HEK293T (cell line): ENCODE measurements at regions not wholly inside any gene's neighbourhood (a gene's known extent, or its start where the extent isn't known, plus 50 kb on each side); places are given as distances from the start of the nearest gene placed in this dataset.

Experiments
- CTCF ChIA-PET: fragments of 350-600 bp; formaldehyde crosslinking; extraction: SDS; loops from one replicate; lab custom pipeline; 2021; ENCODE audit warnings: antibody characterized with exemption, inconsistent platforms; lab: Yijun Ruan, JAX
- POLR2A ChIA-PET: fragments of 350-600 bp; formaldehyde crosslinking; extraction: SDS; loops from one replicate; lab custom pipeline; 2020; ENCODE audit warnings: antibody characterized with exemption, inconsistent platforms; lab: Yijun Ruan, JAX
- DNase-seq: peaks from one replicate; pipeline ENCODE4 v3.0.0; 2012; ENCODE audit warnings: mixed read lengths; ENCODE audit errors: extremely low spot score
- ARNT ChIP-seq: fragments of 450-650 bp; IDR thresholded peaks from 2 replicates; pipeline ENCODE4 v1.6.1; 2017; ENCODE audit warnings: mild to moderate bottlenecking
- BHLHE40 ChIP-seq: fragments of 450-650 bp; IDR thresholded peaks from 2 replicates; pipeline ENCODE4 v1.6.1; 2016; ENCODE audit warnings: mild to moderate bottlenecking, moderate library complexity, borderline replicate concordance
- CTBP1 ChIP-seq: fragments of 450-650 bp; IDR thresholded peaks from 2 replicates; pipeline ENCODE4 v1.6.1; 2016; ENCODE audit warnings: borderline replicate concordance
- ELF4 ChIP-seq: fragments of 450-650 bp; IDR thresholded peaks from 2 replicates; pipeline ENCODE4 v1.6.1; 2017; ENCODE audit warnings: antibody characterized with exemption
- FOXA1 ChIP-seq: fragments of 450-650 bp; IDR thresholded peaks from 2 replicates; pipeline ENCODE4 v1.6.1; 2016; ENCODE audit warnings: mild to moderate bottlenecking
- FOXK2 ChIP-seq: fragments of 450-650 bp; IDR thresholded peaks from 2 replicates; pipeline ENCODE4 v1.6.1; 2016; ENCODE audit warnings: mild to moderate bottlenecking
- FOXM1 ChIP-seq: fragments of 450-650 bp; IDR thresholded peaks from 2 replicates; pipeline ENCODE4 v1.6.1; 2017; ENCODE audit warnings: mild to moderate bottlenecking, borderline replicate concordance
- HDGF ChIP-seq: fragments of 450-650 bp; IDR thresholded peaks from 2 replicates; pipeline ENCODE4 v1.6.1; 2017; ENCODE audit warnings: antibody characterized with exemption, borderline replicate concordance
- L3MBTL2 ChIP-seq: fragments of 450-650 bp; conservative IDR thresholded peaks from 2 replicates; pipeline ENCODE4 v1.6.1; 2016; ENCODE audit warnings: mild to moderate bottlenecking
- LEF1 ChIP-seq: fragments of 450-650 bp; IDR thresholded peaks from 2 replicates; pipeline ENCODE4 v1.6.1; 2017; ENCODE audit warnings: mild to moderate bottlenecking, borderline replicate concordance
- NFRKB ChIP-seq: fragments of 450-650 bp; IDR thresholded peaks from 2 replicates; pipeline ENCODE4 v1.6.1; 2016; ENCODE audit warnings: mild to moderate bottlenecking, moderate library complexity
- SP1 ChIP-seq: fragments of 450-650 bp; IDR thresholded peaks from 2 replicates; pipeline ENCODE4 v1.6.1; 2017
- SUZ12 ChIP-seq: fragments of 450-650 bp; IDR thresholded peaks from 2 replicates; pipeline ENCODE4 v1.6.1; 2016; ENCODE audit warnings: mild to moderate bottlenecking
- TARDBP ChIP-seq: fragments of 450-650 bp; IDR thresholded peaks from 2 replicates; pipeline ENCODE4 v1.6.1; 2016
- ZNF384 ChIP-seq: fragments of 450-650 bp; IDR thresholded peaks from 2 replicates; pipeline ENCODE4 v1.6.1; 2016
- TF ChIP-seq, protein P1 (sequence below): fragments of 450-650 bp; IDR thresholded peaks from 2 replicates; pipeline ENCODE4 v1.6.1; 2016

DNA sequence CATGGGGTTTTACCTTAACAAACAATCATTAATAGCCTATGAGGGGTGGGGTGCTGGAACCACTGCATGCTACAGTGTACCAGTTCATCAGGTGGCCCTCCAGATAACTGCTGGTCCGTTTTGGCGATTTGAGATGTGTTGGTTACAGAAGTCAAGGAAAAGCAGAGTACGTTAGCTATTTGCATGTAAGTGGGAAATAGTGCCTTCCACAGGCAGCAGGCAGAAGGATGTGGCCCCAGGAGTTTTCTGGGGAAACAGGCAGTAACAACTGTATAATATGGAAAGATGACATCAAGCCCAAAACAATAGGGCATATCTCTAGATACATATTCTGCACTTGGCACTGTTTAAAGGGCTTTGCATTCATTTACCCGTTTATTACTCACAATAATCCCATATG lies 245.7 kb downstream of the COL4A1 start:
- no peak for TF ChIP-seq L3MBTL2
- TF ChIP-seq ELF4 = no peak
- TF ChIP-seq HDGF = no peak
- TF ChIP-seq, protein P1, sequence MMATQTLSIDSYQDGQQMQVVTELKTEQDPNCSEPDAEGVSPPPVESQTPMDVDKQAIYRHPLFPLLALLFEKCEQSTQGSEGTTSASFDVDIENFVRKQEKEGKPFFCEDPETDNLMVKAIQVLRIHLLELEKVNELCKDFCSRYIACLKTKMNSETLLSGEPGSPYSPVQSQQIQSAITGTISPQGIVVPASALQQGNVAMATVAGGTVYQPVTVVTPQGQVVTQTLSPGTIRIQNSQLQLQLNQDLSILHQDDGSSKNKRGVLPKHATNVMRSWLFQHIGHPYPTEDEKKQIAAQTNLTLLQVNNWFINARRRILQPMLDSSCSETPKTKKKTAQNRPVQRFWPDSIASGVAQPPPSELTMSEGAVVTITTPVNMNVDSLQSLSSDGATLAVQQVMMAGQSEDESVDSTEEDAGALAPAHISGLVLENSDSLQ = no peak
- no peak for TF ChIP-seq CTBP1
- TF ChIP-seq LEF1 = no peak
- no peak for TF ChIP-seq FOXA1
- no peak for TF ChIP-seq SUZ12
- no peak for TF ChIP-seq ARNT
- TF ChIP-seq NFRKB = no peak
- no peak for TF ChIP-seq FOXK2
- no peak for TF ChIP-seq BHLHE40
- TF ChIP-seq ZNF384 = no peak
- no peak for TF ChIP-seq SP1
- POLR2A ChIA-PET = no interaction called here
- DNase-seq = no peak
- CTCF ChIA-PET = no interaction called here

DNA sequence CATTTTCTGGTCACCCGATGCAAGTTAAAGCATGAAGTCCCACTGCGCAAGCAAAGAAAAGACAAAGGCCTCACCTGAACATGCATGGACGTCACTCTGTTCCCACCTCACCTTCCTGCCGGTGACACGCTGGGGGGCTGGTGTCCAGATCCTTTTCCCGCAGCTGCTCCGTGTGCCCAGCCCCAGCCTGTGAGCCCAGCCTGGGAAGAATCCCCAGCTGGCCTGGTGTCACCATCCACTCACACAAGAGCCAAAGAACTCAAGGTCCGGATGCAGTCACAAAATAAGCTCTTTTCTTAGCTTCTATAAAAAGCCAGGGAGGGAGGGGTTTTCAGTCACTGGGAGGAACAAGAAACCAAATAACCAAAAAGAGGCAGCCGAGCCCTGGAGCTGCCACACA lies 249.9 kb downstream of the COL4A1 start:
- POLR2A ChIA-PET = no interaction called here
- no peak for DNase-seq
- CTCF ChIA-PET = no interaction called here
- TF ChIP-seq ELF4 = no peak
- TF ChIP-seq FOXK2 = no peak
- no peak for TF ChIP-seq NFRKB
- TF ChIP-seq CTBP1 = no peak
- TF ChIP-seq FOXA1 = no peak
- TF ChIP-seq L3MBTL2 = no peak

DNA sequence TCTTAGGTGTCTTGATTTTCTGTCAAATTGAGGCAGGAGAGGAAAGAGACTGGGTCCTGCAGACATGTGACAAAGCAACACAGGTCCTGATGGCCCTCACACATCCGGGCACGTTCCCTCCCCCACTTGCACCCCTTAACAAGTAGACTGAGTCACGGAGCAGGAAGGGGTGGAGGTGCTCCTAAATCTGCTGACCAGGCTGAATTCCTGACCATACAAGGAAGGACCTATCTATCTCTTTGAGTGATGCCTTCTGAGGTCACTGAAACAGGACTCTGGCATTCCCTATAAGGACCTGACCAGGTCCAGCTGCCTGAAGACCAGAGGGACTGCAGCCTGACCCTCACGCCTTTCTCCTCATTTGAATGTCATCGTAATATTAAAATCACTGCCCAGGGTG lies 250.3 kb downstream of the COL4A1 start:
- no peak for DNase-seq
- CTCF ChIA-PET = no interaction called here
- TF ChIP-seq L3MBTL2 = no peak
- TF ChIP-seq, protein P1 = no peak
- TF ChIP-seq SUZ12 = no peak
- TF ChIP-seq ZNF384 = no peak
- no peak for TF ChIP-seq ARNT
- no peak for TF ChIP-seq FOXA1
- no peak for TF ChIP-seq FOXM1
- no peak for TF ChIP-seq SP1
- TF ChIP-seq FOXK2 = no peak
- TF ChIP-seq NFRKB = no peak
- TF ChIP-seq HDGF = no peak
- TF ChIP-seq LEF1 = no peak
- TF ChIP-seq BHLHE40 = no peak
- TF ChIP-seq ELF4 = no peak
- no peak for TF ChIP-seq CTBP1
- TF ChIP-seq TARDBP = no peak
- POLR2A ChIA-PET = no interaction called here

DNA sequence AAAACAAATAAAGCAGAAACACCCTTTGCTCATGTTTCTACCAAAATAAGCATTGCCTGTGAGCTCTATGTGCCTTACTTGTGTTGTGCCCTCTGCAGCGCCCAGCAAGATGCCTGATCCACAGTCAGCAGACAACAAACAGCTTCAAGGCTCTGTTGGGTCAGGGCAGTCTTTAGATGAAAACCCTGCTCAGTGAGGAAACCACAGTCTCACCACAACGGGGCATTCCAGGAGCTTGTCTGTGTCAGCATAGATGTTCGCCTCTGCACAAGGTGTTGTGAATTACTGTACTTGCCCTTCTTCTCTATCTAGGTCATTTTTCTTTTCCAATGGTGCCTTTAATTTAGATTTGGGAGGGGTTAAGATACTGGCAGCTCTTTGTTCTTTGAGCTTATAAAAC lies 251.9 kb downstream of the COL4A1 start:
- TF ChIP-seq FOXK2 = no peak
- TF ChIP-seq L3MBTL2 = no peak
- no peak for DNase-seq
- CTCF ChIA-PET = interaction anchor here (0.5 kb wide), 1 partner anchor 257 kb away, joined by 4 read pairs; no protein-coding TSS in a partner anchor
- POLR2A ChIA-PET = no interaction called here

DNA sequence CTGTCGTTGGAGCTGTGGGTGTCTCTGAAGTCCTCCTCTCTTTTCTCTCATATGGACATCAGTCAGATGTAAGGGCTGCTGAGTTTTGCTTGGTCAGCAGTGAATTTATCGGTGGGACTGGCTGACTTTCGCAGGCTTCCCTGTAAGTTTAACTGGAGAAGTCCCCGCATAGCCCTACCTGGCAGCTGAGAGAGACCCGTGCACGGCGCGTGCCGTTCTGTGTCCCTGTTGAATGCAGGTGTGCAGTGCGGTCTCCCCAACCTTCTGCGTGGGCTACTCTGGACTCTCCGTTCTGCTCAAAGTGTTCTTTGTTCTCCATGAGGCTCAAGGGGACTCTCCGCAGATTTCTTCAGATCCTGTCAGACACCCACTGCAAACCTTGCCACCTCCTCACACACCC lies 252.9 kb downstream of the COL4A1 start:
- ChIA-PET POLR2A (no interaction called here), CTCF (no interaction called here)
- TF ChIP-seq LEF1 = no peak
- TF ChIP-seq SP1 = no peak
- TF ChIP-seq, protein P1 = no peak
- no peak for TF ChIP-seq ZNF384
- no peak for TF ChIP-seq ARNT
- no peak for TF ChIP-seq NFRKB
- no peak for TF ChIP-seq SUZ12
- no peak for TF ChIP-seq CTBP1
- TF ChIP-seq L3MBTL2 = no peak
- TF ChIP-seq ELF4 = no peak
- TF ChIP-seq FOXA1 = no peak
- TF ChIP-seq BHLHE40 = no peak
- no peak for TF ChIP-seq HDGF
- TF ChIP-seq FOXK2 = no peak
- no peak for TF ChIP-seq TARDBP
- no peak for DNase-seq

DNA sequence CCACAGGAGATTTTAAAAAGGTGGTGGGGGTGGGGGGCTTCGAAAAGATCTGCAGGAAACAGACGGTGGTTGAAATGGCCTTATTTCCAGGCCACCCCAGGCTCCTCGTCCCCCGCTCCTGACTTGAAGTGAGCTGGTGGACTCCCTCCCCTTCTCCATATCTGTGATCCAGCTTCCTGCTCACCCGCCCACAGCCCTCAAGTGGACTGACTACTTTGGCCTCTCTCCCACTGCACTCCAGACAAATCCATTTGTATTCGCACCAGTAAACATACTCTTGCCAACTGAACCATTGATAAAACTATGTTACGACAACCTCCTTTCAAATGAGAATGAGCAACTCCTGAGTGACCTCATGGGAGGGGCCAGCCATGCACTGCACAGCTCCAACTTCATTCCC lies 259.5 kb downstream of the COL4A1 start:
- TF ChIP-seq BHLHE40 (no peak), TARDBP (no peak)
- POLR2A ChIA-PET = no interaction called here
- CTCF ChIA-PET = no interaction called here
- no peak for DNase-seq

DNA sequence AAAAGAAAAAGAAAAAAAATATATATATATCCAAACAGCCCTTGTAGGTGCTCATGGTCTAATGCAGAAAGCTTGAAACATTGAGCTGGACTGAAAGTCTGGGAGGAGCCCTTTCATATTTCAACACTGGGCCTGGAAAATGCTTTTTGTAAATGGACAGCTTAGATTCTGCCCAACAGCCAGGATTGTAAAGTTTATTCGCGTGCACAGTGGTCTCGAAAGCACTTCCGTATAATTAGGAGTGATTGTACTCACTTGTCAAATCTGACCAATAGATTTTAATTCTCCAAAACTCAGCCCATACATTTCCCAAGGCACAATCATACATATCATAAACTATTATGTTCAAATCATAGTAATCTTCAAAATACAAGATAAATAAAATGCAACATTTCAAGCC lies 260.1 kb downstream of the COL4A1 start:
- CTCF ChIA-PET = no interaction called here
- POLR2A ChIA-PET = no interaction called here

More for the DNA sequence above, 260.1 kb downstream of the COL4A1 start:
- DNase-seq = no peak
- TF ChIP-seq ZNF384 = no peak
